ENCODE measurements at regions not wholly inside any gene's neighbourhood (a gene's known extent, or its start where the extent isn't known, plus 50 kb on each side); places are given as distances from the start of the nearest gene placed in this dataset.

GRCh38 chr12:94777936-94778335, 127.6 kb upstream of the TMCC3 start:
- no peak for DNase-seq

GRCh38 chr12:94775710-94776109, 125.4 kb upstream of the TMCC3 start:
- no peak for DNase-seq

GRCh38 chr12:94771741-94772140, 121.4 kb upstream of the TMCC3 start:
- no peak for DNase-seq

GRCh38 chr12:94771199-94771598, 120.8 kb upstream of the TMCC3 start:
- DNase-seq: no peak

GRCh38 chr12:94770791-94771190, 120.4 kb upstream of the TMCC3 start:
- DNase-seq: no peak

GRCh38 chr12:94769776-94770759, 119.7 kb upstream of the TMCC3 start:
- DNase-seq: no peak

GRCh38 chr12:94769047-94769420, 118.7 kb upstream of the TMCC3 start:
- no peak for DNase-seq

- DNase-seq: no peak
These were observed 118.2 kb upstream of the TMCC3 start for GRCh38 chr12:94768398-94769046.

GRCh38 chr12:94767956-94768355, 117.6 kb upstream of the TMCC3 start:
- no peak for DNase-seq

GRCh38 chr12:94766397-94766796, 116.0 kb upstream of the TMCC3 start:
- no peak for DNase-seq

- DNase-seq: no peak
These were observed 113.1 kb upstream of the TMCC3 start for GRCh38 chr12:94763462-94763861.

- DNase-seq: no peak
These were observed 112.6 kb upstream of the TMCC3 start for GRCh38 chr12:94762943-94763342.

GRCh38 chr12:94762259-94762942, 112.0 kb upstream of the TMCC3 start:
- no peak for DNase-seq

- no peak for DNase-seq
These were observed 111.2 kb upstream of the TMCC3 start for GRCh38 chr12:94761559-94761958.

- no peak for DNase-seq
These were observed 110.4 kb upstream of the TMCC3 start for GRCh38 chr12:94760786-94761185.

- DNase-seq: no peak
These were observed 106.4 kb upstream of the TMCC3 start for GRCh38 chr12:94756789-94757188.

- no peak for DNase-seq
These were observed 105.2 kb upstream of the TMCC3 start for GRCh38 chr12:94755598-94755997.

- DNase-seq: no peak
These were observed 104.3 kb upstream of the TMCC3 start for GRCh38 chr12:94754653-94755052.

- no peak for DNase-seq
These were observed 102.8 kb upstream of the TMCC3 start for GRCh38 chr12:94753036-94753679.

- no peak for DNase-seq
These were observed 100.5 kb upstream of the TMCC3 start for GRCh38 chr12:94750864-94751263.

- DNase-seq: no peak
These were observed 99.5 kb upstream of the TMCC3 start for GRCh38 chr12:94749890-94750289.

- no peak for DNase-seq
These were observed 99.1 kb upstream of the TMCC3 start for GRCh38 chr12:94749455-94749854.
